ENCODE measurements at regions not wholly inside any gene's neighbourhood (a gene's known extent, or its start where the extent isn't known, plus 50 kb on each side); places are given as distances from the start of the nearest gene placed in this dataset.

DNA sequence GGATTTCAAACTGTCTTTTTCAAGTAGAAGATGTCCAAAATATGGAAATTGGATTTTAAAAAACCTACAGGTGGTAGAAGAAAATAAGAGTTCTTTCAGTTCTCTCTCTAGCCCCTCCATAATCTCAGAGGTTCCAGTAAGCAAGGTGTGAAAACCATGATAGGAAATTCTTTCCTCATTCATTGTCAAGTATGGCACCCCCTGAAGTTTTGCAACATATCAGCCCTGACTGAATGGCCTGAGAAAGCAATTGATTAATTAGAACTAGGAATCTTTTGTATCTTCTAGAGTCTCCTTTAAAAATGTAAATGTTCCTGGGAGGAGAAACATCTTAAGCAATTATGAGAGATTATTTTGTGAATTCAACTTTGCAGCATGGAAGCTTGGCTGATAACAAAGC is 198.7 kb upstream of the STXBP5 start:
- H3K4me3 ChIP-seq, result no peak overlapping the region
- intact Hi-C loops (cut with DNase I; ENCODE audit: low total_unique reads), result no loop called here
- no peaks in the 10 kb centered on the region for H3K36me3 ChIP-seq
- no peaks in the 10 kb centered on the region for H3K4me1 ChIP-seq
- no peak overlapping the region for H3K27ac ChIP-seq
- H3K27me3 ChIP-seq, result no peaks in the 10 kb centered on the region
- no peak for TF ChIP-seq POLR2A (IDR thresholded peaks at IDR 0.05)
- TF ChIP-seq, protein P1, sequence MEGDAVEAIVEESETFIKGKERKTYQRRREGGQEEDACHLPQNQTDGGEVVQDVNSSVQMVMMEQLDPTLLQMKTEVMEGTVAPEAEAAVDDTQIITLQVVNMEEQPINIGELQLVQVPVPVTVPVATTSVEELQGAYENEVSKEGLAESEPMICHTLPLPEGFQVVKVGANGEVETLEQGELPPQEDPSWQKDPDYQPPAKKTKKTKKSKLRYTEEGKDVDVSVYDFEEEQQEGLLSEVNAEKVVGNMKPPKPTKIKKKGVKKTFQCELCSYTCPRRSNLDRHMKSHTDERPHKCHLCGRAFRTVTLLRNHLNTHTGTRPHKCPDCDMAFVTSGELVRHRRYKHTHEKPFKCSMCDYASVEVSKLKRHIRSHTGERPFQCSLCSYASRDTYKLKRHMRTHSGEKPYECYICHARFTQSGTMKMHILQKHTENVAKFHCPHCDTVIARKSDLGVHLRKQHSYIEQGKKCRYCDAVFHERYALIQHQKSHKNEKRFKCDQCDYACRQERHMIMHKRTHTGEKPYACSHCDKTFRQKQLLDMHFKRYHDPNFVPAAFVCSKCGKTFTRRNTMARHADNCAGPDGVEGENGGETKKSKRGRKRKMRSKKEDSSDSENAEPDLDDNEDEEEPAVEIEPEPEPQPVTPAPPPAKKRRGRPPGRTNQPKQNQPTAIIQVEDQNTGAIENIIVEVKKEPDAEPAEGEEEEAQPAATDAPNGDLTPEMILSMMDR (IDR thresholded peaks at IDR 0.05), result no peak
- no peaks in the 10 kb centered on the region for H3K9me3 ChIP-seq
- no peak for DNase-seq

DNA sequence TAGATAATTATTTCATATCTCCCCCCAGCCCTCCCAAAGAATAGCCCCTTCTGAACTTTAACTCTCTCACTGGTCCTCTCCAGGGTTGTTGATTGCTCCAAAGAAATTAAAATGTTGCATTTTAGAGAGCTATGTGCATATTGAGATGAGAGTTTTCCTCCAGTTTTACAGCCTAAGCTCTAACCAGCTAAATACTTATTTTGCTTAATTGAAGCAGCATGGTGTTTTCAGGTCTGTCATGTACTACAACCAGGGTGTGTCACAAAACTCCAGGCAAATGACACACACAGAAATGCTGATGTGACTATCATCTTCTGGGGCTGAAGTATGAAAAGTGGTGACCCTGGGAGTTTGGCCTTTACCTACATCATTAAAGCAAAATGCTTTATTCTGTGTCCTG is 196.8 kb upstream of the STXBP5 start:
- Histone ChIP-seq H3K27ac (no peak overlapping the region), H3K4me3 (no peak overlapping the region), H3K27me3 (no peaks in the 10 kb centered on the region), H3K36me3 (no peaks in the 10 kb centered on the region), H3K9me3 (no peaks in the 10 kb centered on the region), H3K4me1 (no peaks in the 10 kb centered on the region)
- TF ChIP-seq POLR2A (IDR thresholded peaks at IDR 0.05), result no peak
- TF ChIP-seq, protein P1 (IDR thresholded peaks at IDR 0.05), result no peak
- DNase-seq, result no peak
- intact Hi-C loops (cut with DNase I; ENCODE audit: low total_unique reads), result no loop called here

DNA sequence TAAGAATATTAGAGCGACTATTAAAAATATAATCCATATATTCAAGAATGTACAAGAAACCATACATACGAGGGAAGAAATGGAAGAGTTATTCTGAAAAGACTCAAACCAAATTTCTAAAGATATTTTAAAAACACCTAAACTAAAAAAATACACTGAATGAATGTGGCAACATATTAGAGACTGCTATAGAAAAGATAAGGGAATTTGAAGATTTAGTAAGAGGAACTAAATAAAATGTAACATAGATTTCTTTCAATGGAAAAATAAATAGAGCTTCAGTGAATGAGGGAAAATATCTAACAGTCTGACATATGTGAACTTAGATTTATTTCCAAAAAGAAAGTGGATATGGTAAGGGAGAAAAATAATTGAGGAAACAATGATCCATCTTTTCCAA is 194.9 kb upstream of the STXBP5 start:
- H3K4me3 ChIP-seq, result no peak overlapping the region
- TF ChIP-seq, protein P1 (IDR thresholded peaks at IDR 0.05), result no peak
- TF ChIP-seq POLR2A (IDR thresholded peaks at IDR 0.05), result no peak
- no peaks in the 10 kb centered on the region for H3K9me3 ChIP-seq
- H3K36me3 ChIP-seq, result no peaks in the 10 kb centered on the region
- no peak for DNase-seq
- H3K4me1 ChIP-seq, result no peaks in the 10 kb centered on the region
- no peaks in the 10 kb centered on the region for H3K27me3 ChIP-seq
- H3K27ac ChIP-seq, result no peak overlapping the region
- intact Hi-C loops (cut with DNase I; ENCODE audit: low total_unique reads), result no loop called here

DNA sequence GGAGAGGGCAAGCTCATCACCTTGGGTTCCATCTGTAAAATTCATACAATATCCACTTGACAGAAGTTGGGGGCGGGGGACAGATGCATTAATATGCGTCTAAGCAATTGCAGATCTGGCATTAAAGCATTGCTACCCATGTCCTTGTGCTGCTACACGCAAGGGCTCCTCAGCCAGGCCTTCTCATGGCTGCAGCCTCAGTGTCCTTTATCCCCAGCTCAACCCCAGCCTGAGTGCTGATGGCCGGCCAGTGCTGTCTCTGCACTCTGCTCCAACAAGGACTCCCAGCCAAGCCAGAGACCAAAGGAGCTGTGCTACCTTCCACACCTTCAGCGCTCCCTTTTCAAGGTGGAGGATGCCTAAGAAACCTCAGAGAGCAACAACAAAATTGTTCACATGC is 188.5 kb upstream of the STXBP5 start:
- H3K4me1 ChIP-seq, result no peaks in the 10 kb centered on the region
- H3K27ac ChIP-seq, result no peak overlapping the region
- H3K9me3 ChIP-seq, result no peaks in the 10 kb centered on the region
- DNase-seq, result no peak
- no peaks in the 10 kb centered on the region for H3K27me3 ChIP-seq
- intact Hi-C loops (cut with DNase I; ENCODE audit: low total_unique reads), result no loop called here
- H3K36me3 ChIP-seq, result no peaks in the 10 kb centered on the region
- H3K4me3 ChIP-seq, result no peak overlapping the region
- TF ChIP-seq POLR2A (IDR thresholded peaks at IDR 0.05), result no peak
- TF ChIP-seq, protein P1 (IDR thresholded peaks at IDR 0.05), result no peak

DNA sequence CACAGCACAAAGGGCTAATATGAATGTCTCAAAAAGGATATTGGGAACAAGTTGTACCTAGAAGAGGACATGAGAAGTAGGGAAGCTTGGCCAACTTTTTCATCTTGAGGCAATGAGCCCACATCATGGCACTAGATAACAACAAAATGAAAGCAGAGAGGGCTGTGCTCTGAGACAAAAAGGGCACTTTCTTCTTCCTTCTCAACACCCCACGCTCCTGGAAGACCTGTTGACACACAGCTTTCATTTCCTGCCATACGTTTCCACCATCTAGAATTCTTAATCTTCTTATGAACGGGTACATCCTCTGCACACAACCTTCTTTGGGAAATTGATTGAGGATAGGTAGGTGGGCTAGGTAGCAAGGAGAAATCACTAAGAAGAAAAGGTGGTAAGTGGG is 187.8 kb upstream of the STXBP5 start:
- intact Hi-C loops (cut with DNase I; ENCODE audit: low total_unique reads), result no loop called here
- H3K4me3 ChIP-seq, result no peak overlapping the region
- H3K27me3 ChIP-seq, result no peaks in the 10 kb centered on the region
- H3K27ac ChIP-seq, result no peak overlapping the region
- no peak for DNase-seq
- no peaks in the 10 kb centered on the region for H3K9me3 ChIP-seq
- no peaks in the 10 kb centered on the region for H3K4me1 ChIP-seq
- H3K36me3 ChIP-seq, result no peaks in the 10 kb centered on the region
- TF ChIP-seq, protein P1 (IDR thresholded peaks at IDR 0.05), result no peak
- TF ChIP-seq POLR2A (IDR thresholded peaks at IDR 0.05), result no peak

Data from uterus (tissue), 3 donors.